DOHH2 (cell line): ENCODE measurements at regions not wholly inside any gene's neighbourhood (a gene's known extent, or its start where the extent isn't known, plus 50 kb on each side); places are given as distances from the start of the nearest gene placed in this dataset.

Experiments
- H3F3A ChIP-seq: fragments of 200-600 bp; sonication (generic), shearing (Covaris generic); 2 replicates; pipeline ENCODE4 v1.6.0; 2016; ENCODE audit warnings: antibody characterized with exemption, mild to moderate bottlenecking; ENCODE audit not compliant: control insufficient read depth, insufficient read depth
- H3K27ac ChIP-seq: fragments of 200-600 bp; sonication (generic); 2 replicates; pipeline ENCODE4 v1.5.1; 2014; ENCODE audit warnings: low read depth, mild to moderate bottlenecking, low read length, moderate library complexity
- H3K27me3 ChIP-seq: fragments of 200-600 bp; sonication (generic); 2 replicates; pipeline ENCODE4 v1.6.1; 2014; ENCODE audit warnings: mild to moderate bottlenecking, low read length, mixed read lengths; ENCODE audit not compliant: control insufficient read depth
- H3K36me3 ChIP-seq: fragments of 200-600 bp; sonication (generic); 2 replicates; pipeline ENCODE4 v1.6.1; 2014; ENCODE audit warnings: mild to moderate bottlenecking, low read length, moderate library complexity, mixed read lengths; ENCODE audit not compliant: control insufficient read depth
- H3K4me1 ChIP-seq: fragments of 200-600 bp; sonication (generic); 2 replicates; pipeline ENCODE4 v1.6.1; 2014; ENCODE audit warnings: mild to moderate bottlenecking, low read length, mixed read lengths; ENCODE audit not compliant: control insufficient read depth
- H3K4me2 ChIP-seq: fragments of 200-600 bp; sonication (generic); 2 replicates; pipeline ENCODE4 v1.6.0; 2014; ENCODE audit warnings: mild to moderate bottlenecking, low read length, moderate library complexity
- H3K4me3 ChIP-seq: fragments of 200-600 bp; sonication (generic); 2 replicates; pipeline ENCODE4 v1.5.1; 2014; ENCODE audit warnings: mild to moderate bottlenecking, low read length, mixed read lengths
- H3K79me2 ChIP-seq: fragments of 200-600 bp; sonication (generic); 2 replicates; pipeline ENCODE4 v1.6.1; 2014; ENCODE audit warnings: mild to moderate bottlenecking, low read length, mixed read lengths; ENCODE audit not compliant: control insufficient read depth
- H3K9me2 ChIP-seq: fragments of 200-600 bp; sonication (generic); replicated peaks from 2 replicates; pipeline ENCODE4 v1.6.1; 2014; ENCODE audit warnings: mild to moderate bottlenecking, low read length, mixed read lengths; ENCODE audit not compliant: control insufficient read depth
- H3K9me3 ChIP-seq: fragments of 200-600 bp; sonication (generic); 2 replicates; pipeline ENCODE4 v1.6.1; 2014; ENCODE audit warnings: antibody characterized with exemption, low read length, mixed read lengths; ENCODE audit not compliant: control insufficient read depth, insufficient read depth
- H4K20me1 ChIP-seq: fragments of 200-600 bp; sonication (generic); 2 replicates; pipeline ENCODE4 v1.6.0; 2014; ENCODE audit warnings: low read depth, mild to moderate bottlenecking, antibody characterized with exemption, low read length, moderate library complexity; ENCODE audit not compliant: control insufficient read depth, insufficient read depth
- CTCF ChIP-seq: fragments of 200-600 bp; sonication (generic); IDR thresholded peaks from one replicate; pipeline ENCODE4 v1.5.1; 2014; ENCODE audit warnings: antibody characterized with exemption, mild to moderate bottlenecking, low read depth, low read length; ENCODE audit not compliant: poor library complexity, severe bottlenecking
- EZH2phosphoT487 ChIP-seq: fragments of 200-600 bp; sonication (generic); IDR thresholded peaks from 2 replicates; pipeline ENCODE4 v1.6.1; 2017; ENCODE audit warnings: borderline replicate concordance, mild to moderate bottlenecking, antibody characterized with exemption, low read length, moderate library complexity, mixed read lengths

GRCh38 chr11:104734998-104735397 is 163.3 kb downstream of the CASP12 start:
- H3K27ac ChIP-seq: no peak overlapping the region
- H3K4me2 ChIP-seq: no peak overlapping the region
- no peaks in the 10 kb centered on the region for H3K9me2 ChIP-seq
- H3K79me2 ChIP-seq: no peaks in the 10 kb centered on the region
- no peaks in the 10 kb centered on the region for H3K9me3 ChIP-seq
- H4K20me1 ChIP-seq: no peaks in the 10 kb centered on the region
- H3K4me3 ChIP-seq: no peak overlapping the region
- no peaks in the 10 kb centered on the region for H3K27me3 ChIP-seq
- no peaks in the 10 kb centered on the region for H3K36me3 ChIP-seq
- no peak for TF ChIP-seq CTCF
- TF ChIP-seq EZH2phosphoT487: no peak
- no peaks in the 10 kb centered on the region for H3F3A ChIP-seq
- no peaks in the 10 kb centered on the region for H3K4me1 ChIP-seq

- Histone ChIP-seq H3K27me3 (no peaks in the 10 kb centered on the region), H3K9me2 (no peaks in the 10 kb centered on the region), H3K4me2 (no peak overlapping the region), H3K4me1 (no peaks in the 10 kb centered on the region), H4K20me1 (no peaks in the 10 kb centered on the region), H3K4me3 (no peak overlapping the region), H3K79me2 (no peaks in the 10 kb centered on the region), H3F3A (no peaks in the 10 kb centered on the region), H3K27ac (no peak overlapping the region), H3K9me3 (no peaks in the 10 kb centered on the region), H3K36me3 (no peaks in the 10 kb centered on the region)
- TF ChIP-seq EZH2phosphoT487: no peak
- no peak for TF ChIP-seq CTCF
Measured at GRCh38 chr11:104731890-104732289, 166.4 kb downstream of the CASP12 start.

DNA sequence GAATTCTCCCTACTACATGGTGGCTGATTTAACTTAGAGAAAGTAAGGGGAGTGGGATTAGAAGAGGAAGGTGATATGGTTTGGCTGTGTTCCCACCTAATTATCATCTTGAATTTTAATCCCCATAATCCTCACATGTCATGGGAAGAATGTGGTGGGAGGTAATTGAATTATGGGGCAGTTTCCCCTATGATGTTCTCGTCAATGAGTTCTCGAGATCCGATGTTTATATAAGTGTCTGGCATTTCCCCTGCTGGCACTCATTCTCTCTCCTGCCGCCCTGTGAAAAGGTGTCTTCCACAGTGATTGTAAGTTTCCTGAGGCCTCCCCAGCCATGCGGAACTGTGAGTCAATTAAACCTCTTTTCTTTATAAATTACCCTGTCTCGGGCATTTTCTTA is 169.3 kb downstream of the CASP12 start:
- Histone ChIP-seq H3K27me3 (no peaks in the 10 kb centered on the region), H3K9me2 (no peaks in the 10 kb centered on the region), H3K9me3 (no peaks in the 10 kb centered on the region), H3F3A (no peaks in the 10 kb centered on the region), H3K4me2 (no peak overlapping the region), H3K79me2 (no peaks in the 10 kb centered on the region), H3K4me1 (no peaks in the 10 kb centered on the region), H3K4me3 (no peak overlapping the region), H3K27ac (no peak overlapping the region), H3K36me3 (no peaks in the 10 kb centered on the region), H4K20me1 (no peaks in the 10 kb centered on the region)
- TF ChIP-seq CTCF (no peak), EZH2phosphoT487 (no peak)

- Histone ChIP-seq H3K79me2 (no peaks in the 10 kb centered on the region), H4K20me1 (no peaks in the 10 kb centered on the region), H3K4me1 (no peaks in the 10 kb centered on the region), H3K4me2 (no peak overlapping the region), H3K9me3 (no peaks in the 10 kb centered on the region), H3K27me3 (no peaks in the 10 kb centered on the region), H3K9me2 (no peaks in the 10 kb centered on the region), H3F3A (no peaks in the 10 kb centered on the region), H3K4me3 (no peak overlapping the region), H3K36me3 (no peaks in the 10 kb centered on the region), H3K27ac (no peak overlapping the region)
- TF ChIP-seq EZH2phosphoT487 (no peak), CTCF (no peak)
Measured at GRCh38 chr11:104727768-104728167, 170.5 kb downstream of the CASP12 start.
